Osteoblast (primary cell): ENCODE measurements at regions not wholly inside any gene's neighbourhood (a gene's known extent, or its start where the extent isn't known, plus 50 kb on each side); places are given as distances from the start of the nearest gene placed in this dataset.

Experiments used
- DNase-seq: peaks from one replicate; pipeline ENCODE4 v3.0.0; 2011; ENCODE audit warnings: low spot score, mixed read lengths; ENCODE audit not compliant: insufficient read length; ENCODE audit errors: missing footprints
- H2AFZ ChIP-seq: 2 replicates; pipeline ENCODE4 v1.6.0; 2011; ENCODE audit warnings: mild to moderate bottlenecking, low read length
- H3K27ac ChIP-seq: 2 replicates; pipeline ENCODE4 v1.5.1; 2011; ENCODE audit warnings: mild to moderate bottlenecking, low read depth, low read length, moderate library complexity
- H3K27me3 ChIP-seq: 2 replicates; pipeline ENCODE4 v1.6.0; 2012; ENCODE audit warnings: mild to moderate bottlenecking, control low read depth, inconsistent platforms, low read length, moderate library complexity; ENCODE audit not compliant: insufficient read depth
- H3K36me3 ChIP-seq: 2 replicates; pipeline ENCODE4 v1.5.1; 2011; ENCODE audit warnings: mild to moderate bottlenecking, low read length, control low read depth, moderate library complexity; ENCODE audit not compliant: insufficient read depth
- H3K4me1 ChIP-seq: 2 replicates; pipeline ENCODE4 v1.5.1; 2011; ENCODE audit warnings: mild to moderate bottlenecking, low read length, control low read depth, moderate library complexity; ENCODE audit not compliant: insufficient read depth
- H3K4me2 ChIP-seq: 2 replicates; pipeline ENCODE4 v1.6.0; 2011; ENCODE audit warnings: mild to moderate bottlenecking, low read length; ENCODE audit not compliant: insufficient read depth
- H3K4me3 ChIP-seq: fragments of 200-600 bp; sonication (generic); 3 replicates; pipeline ENCODE4 v1.5.1; 2012; ENCODE audit warnings: mild to moderate bottlenecking, low read length, inconsistent platforms; ENCODE audit not compliant: insufficient read depth
- H3K79me2 ChIP-seq: 2 replicates; pipeline ENCODE4 v1.6.0; 2012; ENCODE audit warnings: mild to moderate bottlenecking, low read length, control low read depth, inconsistent platforms; ENCODE audit not compliant: insufficient read depth
- H3K9me3 ChIP-seq: 2 replicates; pipeline ENCODE4 v1.5.1; 2011; ENCODE audit warnings: low read depth, low read length, control low read depth
- H4K20me1 ChIP-seq: 2 replicates; pipeline ENCODE4 v1.6.0; 2012; ENCODE audit warnings: mild to moderate bottlenecking, low read length, control low read depth; ENCODE audit not compliant: insufficient read depth
- TF ChIP-seq, protein P1 (sequence below): IDR thresholded peaks from 2 replicates; pipeline ENCODE4 v1.5.1; 2011; ENCODE audit warnings: mild to moderate bottlenecking, low read depth, low read length, moderate library complexity; ENCODE audit errors: extremely low read depth

DNA sequence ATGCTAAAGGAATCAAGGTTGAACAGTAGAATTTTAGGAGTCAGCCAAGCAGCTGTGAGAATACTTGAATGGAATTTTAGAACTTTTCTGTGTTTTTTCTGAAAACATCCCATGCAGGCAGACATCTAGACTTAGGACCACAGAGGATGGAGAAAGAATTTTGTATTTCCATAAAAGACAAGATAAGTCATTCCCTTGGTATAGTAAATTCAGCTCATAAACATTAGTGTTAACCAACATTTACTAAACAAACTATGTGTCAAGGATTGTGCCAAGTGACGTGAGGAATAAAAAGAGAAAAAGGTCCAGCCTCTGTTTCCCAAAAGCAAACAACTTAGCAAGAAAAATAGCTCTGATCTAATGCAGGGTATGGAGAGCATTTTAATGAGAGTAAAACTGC, 210.2 kb upstream of the NR5A2 start:
- Histone ChIP-seq H3K36me3 (no peaks in the 10 kb centered on the region), H3K27me3 (no peaks in the 10 kb centered on the region), H3K79me2 (no peaks in the 10 kb centered on the region), H3K4me3 (no peak overlapping the region), H3K4me2 (no peak overlapping the region), H3K9me3 (no peaks in the 10 kb centered on the region), H3K4me1 (no peaks in the 10 kb centered on the region), H3K27ac (no peak overlapping the region), H2AFZ (no peak overlapping the region), H4K20me1 (no peaks in the 10 kb centered on the region)
- TF ChIP-seq, protein P1, sequence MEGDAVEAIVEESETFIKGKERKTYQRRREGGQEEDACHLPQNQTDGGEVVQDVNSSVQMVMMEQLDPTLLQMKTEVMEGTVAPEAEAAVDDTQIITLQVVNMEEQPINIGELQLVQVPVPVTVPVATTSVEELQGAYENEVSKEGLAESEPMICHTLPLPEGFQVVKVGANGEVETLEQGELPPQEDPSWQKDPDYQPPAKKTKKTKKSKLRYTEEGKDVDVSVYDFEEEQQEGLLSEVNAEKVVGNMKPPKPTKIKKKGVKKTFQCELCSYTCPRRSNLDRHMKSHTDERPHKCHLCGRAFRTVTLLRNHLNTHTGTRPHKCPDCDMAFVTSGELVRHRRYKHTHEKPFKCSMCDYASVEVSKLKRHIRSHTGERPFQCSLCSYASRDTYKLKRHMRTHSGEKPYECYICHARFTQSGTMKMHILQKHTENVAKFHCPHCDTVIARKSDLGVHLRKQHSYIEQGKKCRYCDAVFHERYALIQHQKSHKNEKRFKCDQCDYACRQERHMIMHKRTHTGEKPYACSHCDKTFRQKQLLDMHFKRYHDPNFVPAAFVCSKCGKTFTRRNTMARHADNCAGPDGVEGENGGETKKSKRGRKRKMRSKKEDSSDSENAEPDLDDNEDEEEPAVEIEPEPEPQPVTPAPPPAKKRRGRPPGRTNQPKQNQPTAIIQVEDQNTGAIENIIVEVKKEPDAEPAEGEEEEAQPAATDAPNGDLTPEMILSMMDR, result no peak
- no peak for DNase-seq

DNA sequence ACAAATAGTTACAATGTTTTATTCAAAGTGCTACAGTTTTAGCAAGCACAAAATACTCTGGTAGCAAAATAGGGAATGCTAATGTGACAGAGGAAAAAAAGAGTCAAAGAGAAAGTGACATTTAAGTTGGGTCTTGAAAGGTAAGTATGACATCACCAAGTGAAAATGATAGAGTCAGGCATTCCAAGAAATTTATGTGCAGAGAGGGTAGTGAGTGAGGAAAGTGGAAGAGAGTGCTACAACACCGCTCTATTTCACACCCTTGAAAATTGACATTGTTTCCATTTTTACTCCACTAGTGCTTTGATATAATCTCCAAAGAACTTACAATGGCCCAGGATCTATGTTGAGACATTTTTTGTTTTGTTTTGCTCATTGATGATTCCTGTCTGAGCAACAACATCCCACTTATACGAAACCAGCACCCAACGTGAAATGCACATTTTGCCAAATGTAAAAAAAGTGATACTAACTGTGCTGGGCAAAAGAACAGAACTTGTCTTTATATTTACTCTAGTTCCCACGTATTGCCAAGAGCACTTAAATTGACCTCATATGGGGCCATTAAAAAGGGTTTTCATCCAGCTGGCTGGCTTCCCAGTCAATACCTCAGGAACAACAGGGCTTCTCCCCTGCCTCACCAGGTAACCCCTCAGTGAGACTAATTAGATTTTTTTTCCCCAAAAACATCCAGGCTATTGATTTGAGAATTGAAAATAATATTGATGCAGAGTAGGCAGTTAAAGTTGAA, 206.3 kb upstream of the NR5A2 start:
- Histone ChIP-seq H4K20me1 (no peaks in the 10 kb centered on the region), H3K36me3 (no peaks in the 10 kb centered on the region), H3K4me2 (no peak overlapping the region), H3K27ac (no peak overlapping the region), H3K79me2 (no peaks in the 10 kb centered on the region), H2AFZ (no peak overlapping the region), H3K27me3 (no peaks in the 10 kb centered on the region), H3K4me1 (no peaks in the 10 kb centered on the region), H3K9me3 (no peaks in the 10 kb centered on the region), H3K4me3 (no peak overlapping the region)
- TF ChIP-seq, protein P1, result no peak
- no peak for DNase-seq

DNA sequence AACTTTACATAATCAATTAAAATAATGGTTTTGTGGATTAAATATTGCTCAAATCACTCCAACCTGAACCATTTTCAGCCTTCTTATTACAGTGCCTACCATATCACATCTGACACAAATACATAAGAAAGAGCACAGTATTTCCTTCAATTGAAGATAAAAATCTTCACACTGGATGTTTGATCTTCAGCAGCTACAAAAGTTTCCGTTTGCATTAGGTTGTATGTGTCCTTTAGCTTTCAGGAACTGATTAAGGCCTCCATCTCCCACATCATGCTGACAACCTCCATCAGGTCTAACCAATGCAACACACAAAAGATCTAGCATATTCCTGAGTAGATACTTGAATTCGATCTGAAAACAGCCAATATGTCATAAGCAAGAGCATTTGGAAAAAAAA, 195.1 kb upstream of the NR5A2 start:
- Histone ChIP-seq H3K9me3 (no peaks in the 10 kb centered on the region), H3K4me3 (no peak overlapping the region), H2AFZ (no peak overlapping the region), H3K4me1 (no peaks in the 10 kb centered on the region), H3K36me3 (no peaks in the 10 kb centered on the region), H3K27ac (no peak overlapping the region), H3K4me2 (no peak overlapping the region), H4K20me1 (no peaks in the 10 kb centered on the region), H3K79me2 (no peaks in the 10 kb centered on the region), H3K27me3 (no peaks in the 10 kb centered on the region)
- no peak for DNase-seq
- TF ChIP-seq, protein P1, result no peak

DNA sequence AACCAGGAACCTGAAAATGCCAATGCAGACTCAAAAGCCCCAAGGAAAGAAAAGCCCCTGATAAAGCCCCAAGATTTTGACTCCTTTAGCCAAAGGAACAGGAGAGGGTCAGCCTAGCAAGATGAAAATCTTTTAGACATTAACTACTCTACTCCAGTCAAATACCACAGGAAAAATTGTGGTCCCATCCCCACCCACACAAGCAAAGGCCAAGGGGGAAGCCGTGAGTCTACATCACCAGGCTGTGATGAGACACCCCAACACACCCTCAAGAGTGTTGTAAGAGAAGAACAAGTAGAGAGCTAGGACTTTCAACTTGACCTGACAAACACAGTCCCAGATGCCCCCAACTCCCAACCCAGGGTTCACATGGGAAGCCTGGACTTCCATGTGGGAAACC, 192.8 kb upstream of the NR5A2 start:
- H3K79me2 ChIP-seq, result no peaks in the 10 kb centered on the region
- no peak overlapping the region for H3K4me2 ChIP-seq
- no peaks in the 10 kb centered on the region for H4K20me1 ChIP-seq
- no peak overlapping the region for H2AFZ ChIP-seq
- no peak for DNase-seq
- H3K9me3 ChIP-seq, result no peaks in the 10 kb centered on the region
- H3K36me3 ChIP-seq, result no peaks in the 10 kb centered on the region
- no peaks in the 10 kb centered on the region for H3K27me3 ChIP-seq
- no peaks in the 10 kb centered on the region for H3K4me1 ChIP-seq
- TF ChIP-seq, protein P1, result no peak
- no peak overlapping the region for H3K4me3 ChIP-seq
- H3K27ac ChIP-seq, result no peak overlapping the region
